ENCODE measurements at regions not wholly inside any gene's neighbourhood (a gene's known extent, or its start where the extent isn't known, plus 50 kb on each side); places are given as distances from the start of the nearest gene placed in this dataset.

DNA sequence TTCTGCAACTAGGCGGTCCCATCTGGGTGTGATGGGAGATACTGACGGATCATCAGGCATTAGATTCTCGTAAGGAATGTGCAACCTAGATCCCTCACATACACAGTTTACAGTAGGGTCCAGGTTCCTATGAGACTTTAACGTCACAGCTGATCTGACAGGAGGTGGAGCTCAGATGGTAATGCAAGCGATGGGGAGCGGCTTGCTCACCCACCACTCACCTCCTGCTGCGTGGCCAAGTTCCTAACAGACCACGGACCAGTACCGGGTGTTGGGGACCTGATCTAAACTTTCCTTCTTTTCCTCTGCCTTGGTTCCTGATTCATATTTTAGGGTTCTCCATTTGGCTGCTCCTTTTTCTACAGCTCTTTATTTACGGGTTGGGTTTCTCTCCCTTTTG, 479.8 kb downstream of the BCAT1 start:
- Histone ChIP-seq H3K27ac (no peak overlapping the region), H3K27me3 (no peaks in the 10 kb centered on the region), H3K4me1 (no peaks in the 10 kb centered on the region), H3K9me3 (replicated peaks) (no peaks in the 10 kb centered on the region), H3K36me3 (no peaks in the 10 kb centered on the region), H3K4me3 (no peak overlapping the region)
- no peak for DNase-seq

GRCh38 chr12:24467226-24467625, 481.7 kb downstream of the BCAT1 start:
- Histone ChIP-seq H3K4me1 (no peaks in the 10 kb centered on the region), H3K36me3 (no peaks in the 10 kb centered on the region), H3K9me3 (replicated peaks) (no peaks in the 10 kb centered on the region), H3K27me3 (no peaks in the 10 kb centered on the region), H3K4me3 (no peak overlapping the region), H3K27ac (no peak overlapping the region)
- DNase-seq: no peak

DNA sequence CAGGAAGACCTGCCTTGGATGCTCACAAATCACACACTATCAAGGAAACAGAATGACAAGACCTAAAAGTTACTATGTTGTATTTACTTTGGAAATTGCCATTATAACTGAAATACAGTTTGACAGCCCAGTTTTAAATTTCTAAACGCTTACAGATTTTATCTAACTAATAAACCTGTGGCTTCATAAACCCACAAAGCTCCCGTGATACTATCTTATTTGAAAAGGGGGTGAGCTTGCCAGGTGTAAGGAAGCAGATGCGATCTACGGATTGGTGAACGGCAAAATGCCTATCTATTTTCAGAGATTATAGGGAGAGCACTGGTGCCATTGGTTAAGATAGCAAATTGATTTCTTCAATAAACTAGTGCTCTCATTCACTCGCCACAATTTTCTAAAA, 485.5 kb downstream of the BCAT1 start:
- no peak overlapping the region for H3K4me3 ChIP-seq
- no peaks in the 10 kb centered on the region for H3K9me3 ChIP-seq (replicated peaks)
- H3K27ac ChIP-seq: no peak overlapping the region
- no peaks in the 10 kb centered on the region for H3K36me3 ChIP-seq
- H3K27me3 ChIP-seq: no peaks in the 10 kb centered on the region
- no peak for DNase-seq
- peaks cover 9% of the 10 kb centered on the region; the same call in 1 of the 2 replicates for H3K4me1 ChIP-seq

DNA sequence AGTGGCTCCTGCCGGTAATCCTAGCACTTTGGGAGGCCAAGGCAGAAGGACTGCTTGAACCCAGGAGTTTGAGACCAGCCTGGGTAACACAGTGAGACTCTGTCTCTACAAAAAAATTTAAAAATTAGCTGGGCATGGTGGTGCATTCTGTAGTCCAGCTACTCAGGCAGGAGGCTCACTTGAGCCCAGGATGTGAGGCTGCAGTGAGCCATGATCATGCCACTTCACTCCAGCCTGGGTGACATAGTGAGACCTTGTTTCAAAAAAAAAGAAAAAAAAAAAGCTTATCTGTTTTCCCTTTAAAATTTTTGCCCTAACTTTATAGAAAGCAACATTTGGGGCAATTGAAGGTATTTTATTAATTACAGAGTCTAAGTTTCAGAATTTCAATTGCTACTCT, 486.0 kb downstream of the BCAT1 start:
- H3K27ac ChIP-seq: no peak overlapping the region
- peaks cover 9% of the 10 kb centered on the region; the same call in 1 of the 2 replicates for H3K4me1 ChIP-seq
- H3K27me3 ChIP-seq: no peaks in the 10 kb centered on the region
- no peaks in the 10 kb centered on the region for H3K9me3 ChIP-seq (replicated peaks)
- no peak for DNase-seq
- no peak overlapping the region for H3K4me3 ChIP-seq
- H3K36me3 ChIP-seq: no peaks in the 10 kb centered on the region

DNA sequence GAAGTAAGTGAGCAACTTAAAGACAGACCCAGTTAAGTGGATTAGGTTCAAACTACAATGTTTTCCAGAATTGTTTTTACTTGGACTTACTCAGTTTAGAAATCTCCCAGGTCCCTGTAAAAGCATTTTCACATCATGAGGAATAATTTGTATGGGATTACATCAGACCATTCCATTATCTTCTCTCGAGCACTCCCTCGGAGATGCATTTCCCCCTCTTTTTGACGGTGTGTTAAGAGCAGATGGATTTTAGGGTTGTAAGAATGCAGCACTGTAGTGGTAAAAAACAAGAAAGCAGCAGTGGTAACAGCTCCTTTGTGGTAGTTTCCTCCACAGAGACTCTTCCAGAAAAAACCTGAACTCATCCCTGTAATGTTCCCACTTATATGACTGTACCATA, 488.4 kb downstream of the BCAT1 start:
- no peaks in the 10 kb centered on the region for H3K27me3 ChIP-seq
- H3K9me3 ChIP-seq (replicated peaks): no peaks in the 10 kb centered on the region
- DNase-seq: no peak
- no peak overlapping the region for H3K27ac ChIP-seq
- H3K4me1 ChIP-seq: peaks cover 9% of the 10 kb centered on the region; the same call in 1 of the 2 replicates
- no peak overlapping the region for H3K4me3 ChIP-seq
- H3K36me3 ChIP-seq: no peaks in the 10 kb centered on the region

- peaks cover 9% of the 10 kb centered on the region; the same call in 1 of the 2 replicates for H3K4me1 ChIP-seq
- H3K27me3 ChIP-seq: no peaks in the 10 kb centered on the region
- H3K9me3 ChIP-seq (replicated peaks): no peaks in the 10 kb centered on the region
- H3K36me3 ChIP-seq: no peaks in the 10 kb centered on the region
- H3K27ac ChIP-seq: no peak overlapping the region
- no peak overlapping the region for H3K4me3 ChIP-seq
- peak in 1 of 2 experiments; percentile 16 for DNase-seq
These were observed 488.8 kb downstream of the BCAT1 start for GRCh38 chr12:24460099-24460498.

- Histone ChIP-seq H3K4me1 (peaks cover 9% of the 10 kb centered on the region; the same call in 1 of the 2 replicates), H3K27me3 (no peaks in the 10 kb centered on the region), H3K4me3 (no peak overlapping the region), H3K27ac (no peak overlapping the region), H3K36me3 (no peaks in the 10 kb centered on the region), H3K9me3 (replicated peaks) (no peaks in the 10 kb centered on the region)
- DNase-seq: no peak
These were observed 493.1 kb downstream of the BCAT1 start for GRCh38 chr12:24455811-24456210.

DNA sequence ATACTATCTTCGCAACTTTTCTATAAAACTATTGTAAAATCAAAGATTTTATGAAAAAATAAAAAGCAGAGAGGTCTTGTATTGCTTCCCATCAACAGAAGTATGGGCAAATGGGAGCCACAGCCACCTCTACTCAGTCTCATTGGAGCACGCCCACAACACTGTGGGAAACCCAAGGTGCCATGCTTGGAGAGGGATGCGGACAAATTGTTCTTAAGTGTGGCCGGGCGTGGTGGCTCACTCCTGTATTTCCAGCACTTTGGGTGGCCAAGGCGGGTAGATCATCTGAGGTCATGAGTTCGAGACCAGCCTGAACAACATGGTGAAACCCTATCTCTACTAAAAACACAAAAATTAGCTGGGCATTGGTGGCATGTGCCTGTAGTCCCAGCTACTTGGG, 498.2 kb upstream of the SOX5 start:
- H3K36me3 ChIP-seq: no peaks in the 10 kb centered on the region
- H3K27ac ChIP-seq: no peak overlapping the region
- H3K9me3 ChIP-seq (replicated peaks): no peaks in the 10 kb centered on the region; the same call in 1 of the 2 replicates
- H3K27me3 ChIP-seq: no peaks in the 10 kb centered on the region
- H3K4me1 ChIP-seq: no peaks in the 10 kb centered on the region
- DNase-seq: no peak
- H3K4me3 ChIP-seq: no peak overlapping the region

DNA sequence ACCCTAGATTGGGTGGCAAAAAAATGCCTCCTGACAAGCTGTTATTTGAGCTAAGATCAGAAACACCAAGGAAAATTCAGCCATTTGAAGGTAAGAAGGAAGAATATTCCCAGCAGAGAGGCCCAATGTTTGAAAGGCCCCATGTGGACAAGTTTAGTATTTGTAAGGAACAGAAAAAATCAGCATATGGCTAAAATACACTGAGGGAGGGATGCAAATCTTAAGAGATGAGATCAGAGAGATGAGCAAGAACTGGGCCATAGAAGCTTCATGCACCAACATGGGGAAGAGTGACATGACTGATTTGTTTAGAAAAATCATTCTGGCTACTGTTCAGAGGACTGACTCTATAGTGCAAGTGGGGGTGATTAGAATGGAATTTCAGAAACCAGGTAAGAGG, 496.8 kb upstream of the SOX5 start:
- no peaks in the 10 kb centered on the region for H3K27me3 ChIP-seq
- H3K27ac ChIP-seq: no peak overlapping the region
- no peak overlapping the region for H3K4me3 ChIP-seq
- no peak for DNase-seq
- no peaks in the 10 kb centered on the region for H3K36me3 ChIP-seq
- no peaks in the 10 kb centered on the region; the same call in 1 of the 2 replicates for H3K9me3 ChIP-seq (replicated peaks)
- H3K4me1 ChIP-seq: no peaks in the 10 kb centered on the region

GRCh38 chr12:24444634-24445033, 495.2 kb upstream of the SOX5 start:
- Histone ChIP-seq H3K4me1 (no peaks in the 10 kb centered on the region), H3K27me3 (no peaks in the 10 kb centered on the region), H3K9me3 (replicated peaks) (no peaks in the 10 kb centered on the region; the same call in 1 of the 2 replicates), H3K4me3 (no peak overlapping the region), H3K36me3 (no peaks in the 10 kb centered on the region), H3K27ac (no peak overlapping the region)
- no peak for DNase-seq

DNA sequence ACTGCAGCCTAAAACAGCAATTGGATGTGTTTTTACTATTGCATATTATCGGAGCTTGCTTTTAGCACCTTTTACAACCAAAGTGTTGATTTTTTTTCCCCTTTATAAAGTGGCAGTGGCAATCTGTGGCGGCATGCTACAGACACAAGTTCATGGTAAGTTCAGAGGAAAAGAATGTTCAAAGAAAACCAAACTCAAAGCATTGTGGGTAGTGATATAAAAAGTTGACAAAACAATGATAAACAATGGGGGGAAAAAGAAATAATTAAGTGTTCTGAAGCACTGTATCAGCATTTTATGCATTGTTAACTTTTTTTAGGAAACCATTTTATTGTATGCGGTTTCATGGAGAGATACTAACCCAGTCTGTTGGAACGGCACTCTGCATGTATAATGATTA, 492.0 kb upstream of the SOX5 start:
- H3K36me3 ChIP-seq: no peaks in the 10 kb centered on the region
- no peak for DNase-seq
- H3K4me3 ChIP-seq: no peak overlapping the region
- H3K27ac ChIP-seq: no peak overlapping the region
- H3K9me3 ChIP-seq (replicated peaks): no peaks in the 10 kb centered on the region; the same call in 1 of the 2 replicates
- no peaks in the 10 kb centered on the region for H3K27me3 ChIP-seq
- H3K4me1 ChIP-seq: no peaks in the 10 kb centered on the region

- H3K4me3 ChIP-seq: no peak overlapping the region
These were observed 487.2 kb upstream of the SOX5 start for GRCh38 chr12:24436667-24437066.

DNA sequence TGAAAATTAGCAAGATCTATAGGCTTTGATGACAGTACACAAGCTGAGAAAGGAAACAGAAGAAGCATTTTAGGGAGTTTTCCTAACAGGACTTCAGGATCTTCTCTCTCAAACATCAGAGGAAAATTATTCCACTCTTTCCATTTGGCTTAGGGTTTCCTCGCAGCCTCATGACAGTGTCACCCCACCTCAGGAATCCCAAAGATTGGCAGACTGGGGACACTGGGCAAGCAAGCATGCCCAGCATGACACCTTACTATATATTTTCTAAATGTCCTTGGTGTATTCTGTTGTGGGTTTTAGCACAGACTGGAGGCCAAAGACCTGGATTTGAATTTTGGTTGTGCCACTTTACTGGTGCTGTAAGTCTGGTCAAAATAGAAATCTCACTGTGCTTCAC, 482.4 kb upstream of the SOX5 start:
- H3K36me3 ChIP-seq: no peaks in the 10 kb centered on the region

More at GRCh38 chr12:24436667-24437066, 487.2 kb upstream of the SOX5 start:
- Histone ChIP-seq H3K9me3 (replicated peaks) (no peaks in the 10 kb centered on the region), H3K36me3 (no peaks in the 10 kb centered on the region), H3K4me1 (no peaks in the 10 kb centered on the region), H3K27ac (no peak overlapping the region), H3K27me3 (no peaks in the 10 kb centered on the region)
- DNase-seq: no peak

DNA sequence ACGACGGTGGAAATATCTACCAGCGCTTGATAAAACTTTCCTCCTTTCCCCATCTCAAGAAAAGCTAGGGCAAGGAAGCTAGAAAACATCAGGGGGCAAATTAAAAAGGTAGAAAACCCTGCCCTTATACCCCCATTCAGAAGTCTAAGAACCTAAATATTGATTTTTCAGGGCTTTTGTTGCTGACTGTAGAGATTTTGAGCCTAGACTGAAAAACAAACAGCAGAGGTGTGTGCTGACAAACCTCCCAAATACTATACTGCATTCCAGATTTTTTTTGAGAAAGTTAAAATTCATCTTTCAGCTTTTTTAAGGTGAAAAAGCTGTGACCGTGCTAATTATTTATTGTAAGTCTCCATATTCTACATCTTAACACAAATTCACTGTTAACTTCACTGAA, 478.3 kb upstream of the SOX5 start:
- Histone ChIP-seq H3K4me1 (no peaks in the 10 kb centered on the region), H3K36me3 (no peaks in the 10 kb centered on the region), H3K27me3 (no peaks in the 10 kb centered on the region), H3K9me3 (replicated peaks) (no peaks in the 10 kb centered on the region), H3K4me3 (no peak overlapping the region), H3K27ac (no peak overlapping the region)
- no peak for DNase-seq

More for the DNA sequence above, 482.4 kb upstream of the SOX5 start:
- H3K27me3 ChIP-seq: no peaks in the 10 kb centered on the region
- no peak overlapping the region for H3K4me3 ChIP-seq
- H3K27ac ChIP-seq: no peak overlapping the region
- H3K4me1 ChIP-seq: no peaks in the 10 kb centered on the region
- no peak for DNase-seq
- no peaks in the 10 kb centered on the region for H3K9me3 ChIP-seq (replicated peaks)

DNA sequence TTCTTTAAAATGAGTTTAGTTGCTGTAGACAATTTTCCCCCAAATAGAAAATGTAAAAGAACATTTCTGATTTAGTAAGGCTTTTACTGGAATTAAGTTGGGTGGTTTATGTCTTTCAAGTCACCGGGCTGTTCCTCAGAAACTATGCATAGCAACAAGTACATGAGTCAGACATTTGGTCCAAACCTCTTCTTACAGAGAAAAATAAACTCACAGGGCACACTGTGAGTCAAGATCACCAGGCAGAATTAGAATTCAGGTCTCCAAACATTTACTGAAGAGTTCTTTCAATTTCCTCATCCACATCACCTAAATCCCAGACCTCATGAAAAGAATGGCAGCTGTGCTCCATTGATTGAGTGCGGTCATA, 476.1 kb upstream of the SOX5 start:
- Histone ChIP-seq H3K27me3 (no peaks in the 10 kb centered on the region), H3K27ac (no peak overlapping the region), H3K36me3 (no peaks in the 10 kb centered on the region), H3K4me3 (no peak overlapping the region), H3K4me1 (no peaks in the 10 kb centered on the region), H3K9me3 (replicated peaks) (no peaks in the 10 kb centered on the region)
- DNase-seq: no peak

DNA sequence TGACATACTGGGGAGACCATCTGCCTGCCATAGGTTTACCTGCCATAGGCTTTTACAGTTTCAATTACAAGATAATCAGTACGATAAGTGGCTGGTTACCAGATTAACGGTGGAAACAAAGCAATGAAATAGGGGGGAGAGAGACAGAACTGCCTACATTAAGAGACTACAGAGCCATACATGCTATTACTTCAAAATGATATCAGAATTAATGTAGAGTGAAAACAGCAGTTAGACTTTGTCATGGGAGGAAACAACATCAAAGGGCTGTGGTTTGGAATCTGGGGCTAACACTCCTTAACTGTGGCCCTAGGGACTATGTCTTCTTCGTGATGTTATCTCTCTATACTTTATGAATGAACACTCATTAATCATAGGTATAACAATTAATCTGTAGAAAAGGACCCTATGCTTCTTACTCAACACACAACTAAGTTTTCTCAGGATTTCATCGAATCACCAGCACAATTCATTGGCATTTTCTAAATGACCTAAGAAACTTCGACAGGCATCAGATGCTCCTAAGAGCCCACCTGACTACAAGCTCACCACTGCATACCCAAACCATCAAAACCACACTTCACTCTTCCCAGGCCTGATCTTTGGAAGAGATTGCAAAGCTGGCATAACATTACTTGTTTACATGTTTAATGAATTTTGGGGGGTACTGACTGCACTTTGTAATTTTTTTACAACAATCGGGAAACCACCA, 475.6 kb upstream of the SOX5 start:
- Histone ChIP-seq H3K27me3 (no peaks in the 10 kb centered on the region), H3K9me3 (replicated peaks) (no peaks in the 10 kb centered on the region), H3K4me1 (no peaks in the 10 kb centered on the region), H3K27ac (no peak overlapping the region), H3K36me3 (no peaks in the 10 kb centered on the region), H3K4me3 (no peak overlapping the region)
- DNase-seq: no peak
